GM21390 (cell line): ENCODE measurements at regions not wholly inside any gene's neighbourhood (a gene's known extent, or its start where the extent isn't known, plus 50 kb on each side); places are given as distances from the start of the nearest gene placed in this dataset.

Experiments used
- ATAC-seq: cut with Tn5 transposase; IDR thresholded peaks from one replicate; pipeline ENCODE4 v1.9.1; 2021; ENCODE audit not compliant: unreplicated experiment

- no peak for ATAC-seq
Observed at GRCh38 chr7:46744957-46745706, 824.1 kb upstream of the IGFBP3 start.

GRCh38 chr7:46742601-46743000, 821.5 kb upstream of the IGFBP3 start:
- ATAC-seq = no peak

DNA sequence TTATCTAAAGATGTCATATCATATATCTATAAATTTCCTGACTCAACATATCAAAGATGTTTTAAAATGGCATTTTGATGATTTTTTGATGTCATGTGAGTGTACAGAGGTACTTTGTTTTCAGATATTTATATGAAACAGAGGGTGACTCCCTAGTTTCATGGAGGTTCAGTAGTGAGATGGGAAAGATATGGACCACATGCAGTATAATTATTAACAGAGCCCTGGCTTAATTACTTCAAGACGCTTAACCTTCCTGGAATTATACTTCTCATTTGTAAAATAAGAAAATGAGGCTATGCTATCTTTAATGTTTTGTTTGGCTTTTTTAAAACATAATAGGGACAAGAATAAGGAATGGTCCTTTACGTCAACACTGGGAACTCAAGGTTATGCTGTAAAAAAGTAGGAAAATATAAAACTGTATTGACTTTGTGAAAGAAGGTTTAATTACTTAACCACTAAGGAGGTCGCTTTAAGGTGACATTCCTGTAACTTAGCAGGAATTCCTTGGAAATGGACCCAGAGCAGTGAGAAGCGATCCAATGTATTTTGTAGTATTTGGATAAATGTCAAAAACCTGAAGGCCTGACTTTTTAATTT, 821.0 kb upstream of the IGFBP3 start:
- no peak for ATAC-seq

- ATAC-seq = no peak
Observed at GRCh38 chr7:46741181-46741580, 820.1 kb upstream of the IGFBP3 start.

- no peak for ATAC-seq
Observed at GRCh38 chr7:46739518-46740234, 818.6 kb upstream of the IGFBP3 start.

GRCh38 chr7:46738796-46739195, 817.7 kb upstream of the IGFBP3 start:
- no peak for ATAC-seq

DNA sequence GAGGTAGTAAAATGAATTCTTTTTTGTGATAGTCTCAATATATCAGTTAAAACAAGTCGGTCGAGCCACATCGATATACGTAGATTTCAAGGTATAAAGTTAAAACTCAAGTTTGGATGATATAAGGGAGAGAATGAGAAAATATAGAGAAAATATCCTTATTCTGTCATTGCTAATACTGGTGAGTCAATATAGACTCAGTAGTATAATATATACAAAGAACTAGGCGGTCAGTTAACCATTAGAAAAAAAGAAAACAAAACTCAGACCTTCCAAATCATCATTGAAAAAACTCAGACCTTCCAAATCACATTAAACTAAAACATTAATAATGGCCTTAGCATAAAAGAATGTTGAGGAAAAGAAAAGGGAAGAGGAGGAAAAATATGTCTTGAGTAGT, 817.1 kb upstream of the IGFBP3 start:
- ATAC-seq = no peak

- ATAC-seq = no peak
Observed at GRCh38 chr7:46725838-46726237, 804.8 kb upstream of the IGFBP3 start.

DNA sequence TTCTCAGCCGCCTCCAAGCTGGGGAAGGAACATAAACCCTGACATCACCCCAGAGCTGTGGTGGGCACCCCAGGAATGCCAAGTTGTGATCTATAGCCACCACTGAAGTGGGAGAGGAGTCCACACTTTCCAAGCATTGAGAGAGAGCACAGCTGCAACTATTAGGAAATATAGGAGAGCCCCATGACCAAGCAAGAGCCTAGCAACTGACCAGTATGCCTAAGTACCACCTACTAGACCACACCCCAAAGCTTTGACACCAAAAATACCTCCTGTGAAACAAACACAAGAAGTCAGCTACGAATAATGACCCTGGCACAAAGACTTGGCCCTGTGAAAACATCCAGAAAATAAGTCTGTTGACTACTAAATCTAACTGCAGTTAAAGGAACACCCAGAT, 804.1 kb upstream of the IGFBP3 start:
- no peak for ATAC-seq

GRCh38 chr7:46723742-46724141, 802.7 kb upstream of the IGFBP3 start:
- ATAC-seq = no peak

- no peak for ATAC-seq
Observed at GRCh38 chr7:46723003-46723402, 801.9 kb upstream of the IGFBP3 start.

- ATAC-seq = no peak
Observed at GRCh38 chr7:46720761-46721160, 799.7 kb upstream of the IGFBP3 start.

DNA sequence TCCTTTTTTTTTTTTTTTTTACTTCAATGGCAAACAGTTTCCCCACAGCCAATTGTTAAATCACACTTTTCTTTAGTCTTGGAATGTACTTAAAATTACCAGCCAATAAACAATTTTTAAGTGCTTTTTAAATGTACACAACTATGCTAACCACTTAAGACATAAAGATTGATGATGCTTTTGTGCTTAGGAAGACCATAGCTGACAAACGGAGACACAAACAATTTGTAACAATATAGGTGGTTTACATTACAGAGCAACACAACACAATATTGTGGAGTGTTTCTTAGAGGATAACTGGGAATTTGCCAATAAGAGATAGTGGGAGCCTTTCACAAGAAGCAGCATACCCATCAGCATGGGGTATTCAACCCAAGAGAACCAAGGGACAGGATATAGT, 798.5 kb upstream of the IGFBP3 start:
- ATAC-seq = no peak

DNA sequence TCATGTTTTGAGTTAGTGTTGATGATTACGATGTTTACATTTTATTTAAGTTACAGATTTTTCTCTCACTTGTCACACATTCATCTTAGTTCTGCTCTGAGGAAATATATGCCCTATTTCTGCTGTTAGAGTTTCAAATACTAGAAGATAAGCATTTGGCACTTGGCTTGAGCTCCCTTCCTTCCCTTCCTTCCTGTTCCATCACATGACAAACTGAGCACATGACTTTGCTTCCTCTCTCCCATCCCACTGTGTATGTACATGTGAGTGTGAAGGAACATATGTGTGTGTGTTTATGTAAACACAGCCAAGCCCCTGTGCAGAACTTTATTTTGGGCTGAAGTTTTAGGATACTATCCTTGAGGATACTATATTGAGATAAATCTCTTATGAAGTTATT, 795.9 kb upstream of the IGFBP3 start:
- ATAC-seq = no peak

DNA sequence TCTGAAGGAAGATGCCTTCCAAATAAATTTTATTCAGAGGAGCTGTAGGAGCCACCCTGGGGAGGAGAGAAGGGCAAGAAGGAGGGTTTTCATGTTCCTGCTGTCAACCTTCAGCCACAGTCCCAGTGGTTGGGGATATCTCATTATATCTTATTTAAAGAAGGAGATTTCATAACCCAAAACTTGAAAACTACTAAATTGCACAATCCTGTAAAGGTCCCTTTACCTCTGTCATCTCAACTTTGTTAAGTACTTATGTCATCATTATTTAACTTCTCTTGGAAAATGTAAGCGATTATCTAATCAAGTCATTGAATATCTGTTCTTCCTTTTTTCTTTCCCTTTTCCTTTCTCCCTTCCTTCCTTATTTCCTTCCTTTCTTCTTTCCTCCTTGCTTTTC, 794.5 kb upstream of the IGFBP3 start:
- ATAC-seq = no peak

GRCh38 chr7:46714904-46715303, 793.8 kb upstream of the IGFBP3 start:
- ATAC-seq = no peak

DNA sequence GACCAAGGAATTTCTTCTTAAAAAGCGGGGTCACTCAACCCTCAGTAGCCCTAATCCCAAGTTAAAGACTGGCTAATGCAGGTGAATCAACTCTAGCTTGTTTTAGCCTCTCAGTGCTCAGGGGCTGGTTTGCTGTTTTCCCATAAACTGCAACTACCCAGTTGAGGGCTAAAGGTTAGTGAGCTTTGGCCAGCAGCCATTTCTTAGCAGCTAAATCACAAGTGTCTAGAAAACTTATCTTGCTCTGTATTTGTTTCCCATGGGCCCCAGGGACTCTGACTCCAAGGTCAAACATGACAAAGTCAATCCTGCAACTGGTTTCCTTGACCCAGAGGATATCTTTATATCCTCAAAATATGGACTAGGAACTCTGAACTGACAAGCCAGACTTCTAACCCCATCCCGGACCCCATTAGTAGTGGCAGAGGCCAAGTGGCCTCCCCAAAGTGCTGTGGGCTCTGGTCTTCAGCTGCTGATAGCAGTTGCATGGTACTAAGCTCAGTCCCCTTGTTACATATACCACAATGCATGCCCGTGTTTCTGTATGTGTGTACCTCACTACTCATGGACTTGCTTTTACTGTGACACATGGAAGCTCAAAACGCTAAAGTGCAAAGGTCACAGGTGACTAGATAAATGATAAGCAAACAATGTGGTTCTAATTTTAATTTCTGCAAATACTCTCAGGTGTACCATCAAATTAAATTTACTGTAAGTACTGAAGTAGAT, 793.0 kb upstream of the IGFBP3 start:
- no peak for ATAC-seq

- ATAC-seq = no peak
Observed at GRCh38 chr7:46710927-46711326, 789.9 kb upstream of the IGFBP3 start.

GRCh38 chr7:46707973-46708372, 786.9 kb upstream of the IGFBP3 start:
- ATAC-seq = no peak

DNA sequence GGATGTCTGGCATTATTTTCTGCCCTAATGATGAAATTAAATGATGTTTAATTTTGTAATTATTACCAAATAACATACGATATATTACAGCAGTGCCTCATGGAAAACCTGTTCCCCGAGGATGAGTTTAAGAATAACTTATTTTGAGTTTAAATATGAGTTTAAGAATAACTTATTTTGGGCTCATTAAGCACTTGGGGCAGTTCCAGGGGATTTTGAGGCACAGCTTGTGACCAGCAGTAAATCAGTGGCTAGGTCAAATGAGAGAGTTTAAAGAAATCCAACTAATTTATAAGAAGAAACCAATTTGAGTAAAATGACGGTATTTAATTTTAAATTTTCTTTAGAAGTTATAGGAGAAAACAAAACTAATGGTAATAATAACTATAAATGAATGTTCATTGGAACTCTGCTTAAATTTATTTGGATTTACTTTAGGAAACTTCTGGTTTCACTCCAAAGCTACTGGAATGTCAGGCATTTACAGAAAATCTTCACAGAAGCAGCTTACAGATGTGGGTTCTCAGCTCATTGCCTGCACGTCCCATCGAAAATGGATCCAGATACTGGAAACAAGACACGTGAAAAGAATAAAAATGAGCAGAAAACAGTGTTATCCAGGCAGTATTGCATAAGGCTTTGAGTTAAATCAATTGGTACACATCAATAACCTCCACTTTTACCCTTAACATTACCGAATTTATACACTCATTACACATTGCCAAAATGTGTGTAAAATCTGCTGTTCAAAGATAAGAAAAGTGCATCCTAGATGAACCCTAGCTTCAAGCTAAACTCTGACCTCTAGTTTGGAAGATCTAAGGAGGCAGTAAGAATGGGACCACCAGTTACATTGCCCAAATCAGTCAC, 784.5 kb upstream of the IGFBP3 start:
- ATAC-seq = no peak

DNA sequence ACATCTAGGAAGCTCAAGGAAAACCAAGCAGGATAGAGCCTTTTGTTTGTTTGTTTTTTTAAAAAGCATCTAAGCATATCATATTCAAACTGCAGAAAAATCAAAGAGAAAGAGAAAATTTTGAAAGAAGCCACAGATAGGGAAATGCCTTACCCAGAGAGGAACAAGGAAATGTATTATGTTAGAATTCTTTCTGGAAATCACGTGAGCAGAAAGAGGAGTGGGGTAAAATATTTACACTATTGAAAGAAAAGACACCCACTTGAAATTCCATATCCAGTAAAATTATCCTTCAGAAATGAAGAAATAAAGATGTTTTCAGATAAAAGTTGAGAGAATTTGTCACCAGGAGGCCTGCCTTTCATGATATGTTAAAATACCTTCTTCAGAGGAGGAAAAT, 775.7 kb upstream of the IGFBP3 start:
- no peak for ATAC-seq
